Calu3 (cell line): ENCODE measurements at regions not wholly inside any gene's neighbourhood (a gene's known extent, or its start where the extent isn't known, plus 50 kb on each side); places are given as distances from the start of the nearest gene placed in this dataset.

Source experiments
- BruUV-seq: library from RNA; stranded (reverse); fragments of 400-500 nt; replicated peaks from 2 replicates; lab custom pipeline; 2021; lab: Mats Ljungman, UMichigan
- CTCF ChIA-PET: fragments of 300-600 bp; sonication (Branson Sonifier 250); formaldehyde crosslinking; loops from one replicate; lab custom pipeline; 2022; ENCODE audit warnings: antibody characterized with exemption; lab: Charles Lee
- DNase-seq: peaks from one replicate; pipeline ENCODE4 v3.0.0; 2022
- H3K27ac Mint-ChIP-seq: one replicate; pipeline ENCODE4 v1.8.0; 2022; ENCODE audit warnings: mixed read lengths; ENCODE audit not compliant: unreplicated experiment
- H3K27me3 Mint-ChIP-seq: one replicate; pipeline ENCODE4 v1.8.0; 2022; ENCODE audit warnings: mixed read lengths; ENCODE audit not compliant: unreplicated experiment
- H3K36me3 Mint-ChIP-seq: one replicate; pipeline ENCODE4 v1.8.0; 2022; ENCODE audit warnings: mild to moderate bottlenecking, moderate library complexity, mixed read lengths; ENCODE audit not compliant: insufficient read depth, unreplicated experiment
- H3K4me1 Mint-ChIP-seq: one replicate; pipeline ENCODE4 v1.8.0; 2022; ENCODE audit warnings: mild to moderate bottlenecking, low read depth, mixed read lengths; ENCODE audit not compliant: unreplicated experiment
- H3K4me3 Mint-ChIP-seq: one replicate; pipeline ENCODE4 v1.8.0; 2022; ENCODE audit warnings: mild to moderate bottlenecking, low read depth, moderate library complexity, mixed read lengths; ENCODE audit not compliant: unreplicated experiment
- H3K9me3 Mint-ChIP-seq: one replicate; pipeline ENCODE4 v1.8.0; 2022; ENCODE audit warnings: low read depth, mixed read lengths; ENCODE audit not compliant: unreplicated experiment
- CTCF ChIP-seq: fragments of 200-600 bp; IDR thresholded peaks from one replicate; pipeline ENCODE4 v1.8.0; 2022; ENCODE audit warnings: antibody characterized with exemption; ENCODE audit not compliant: unreplicated experiment
- intact Hi-C: fragments of 100-400 bp; cut with micrococcal nuclease; formaldehyde crosslinking; loops from one replicate; pipeline ENCODE4 v1.10.0; 2022; ENCODE audit not compliant: unreplicated experiment

GRCh38 chr21:35850542-35851103 lies 209.7 kb downstream of the SETD4 start:
- TF ChIP-seq CTCF: no peak
- no peak for DNase-seq
- intact Hi-C loops: loop anchor here (5.0 kb wide), 1 partner anchor 883 kb away; no protein-coding TSS in a partner anchor
- H3K4me3 Mint-ChIP-seq: no peak overlapping the region
- H3K4me1 Mint-ChIP-seq: no peaks in the 10 kb centered on the region
- BruUV-seq: no TSS peak
- H3K9me3 Mint-ChIP-seq: no peaks in the 10 kb centered on the region
- no peak overlapping the region for H3K27ac Mint-ChIP-seq
- H3K36me3 Mint-ChIP-seq: no peaks in the 10 kb centered on the region
- peaks cover 39% of the 10 kb centered on the region for H3K27me3 Mint-ChIP-seq
- CTCF ChIA-PET: interaction anchor here (0.6 kb wide), 1 partner anchor 177 kb away, joined by 3 read pairs; no protein-coding TSS in a partner anchor

- Mint-ChIP-seq H3K4me1 (no peaks in the 10 kb centered on the region), H3K9me3 (no peaks in the 10 kb centered on the region), H3K4me3 (no peak overlapping the region), H3K36me3 (no peaks in the 10 kb centered on the region), H3K27ac (no peak overlapping the region), H3K27me3 (peaks cover 45% of the 10 kb centered on the region)
- no TSS peak for BruUV-seq
- intact Hi-C loops: loop anchor here (5.0 kb wide), 1 partner anchor 883 kb away; no protein-coding TSS in a partner anchor
- no peak for TF ChIP-seq CTCF
- CTCF ChIA-PET: interaction anchor here (0.6 to 0.7 kb wide), 2 partner anchors 104 to 178 kb away, joined by 3 read pairs; no protein-coding TSS in a partner anchor
- DNase-seq: no peak
Measured at GRCh38 chr21:35850029-35850428, 210.3 kb downstream of the SETD4 start.

GRCh38 chr21:35849144-35849543 lies 211.2 kb downstream of the SETD4 start:
- CTCF ChIA-PET: interaction anchor here (0.6 kb wide), 1 partner anchor 534 kb away, joined by 4 read pairs; no protein-coding TSS in a partner anchor
- peaks cover 40% of the 10 kb centered on the region for H3K27me3 Mint-ChIP-seq
- no TSS peak for BruUV-seq

GRCh38 chr21:35843911-35844667 lies 216.2 kb downstream of the SETD4 start:
- no peak for TF ChIP-seq CTCF
- no peak overlapping the region for H3K4me3 Mint-ChIP-seq
- peaks cover 24% of the 10 kb centered on the region for H3K27me3 Mint-ChIP-seq
- CTCF ChIA-PET: no interaction called here
- no peak overlapping the region for H3K27ac Mint-ChIP-seq
- intact Hi-C loops: loop anchor here (5.0 to 10.0 kb wide), 2 partner anchors 167 to 439 kb away; no protein-coding TSS in a partner anchor
- H3K4me1 Mint-ChIP-seq: no peaks in the 10 kb centered on the region
- no TSS peak for BruUV-seq
- DNase-seq: no peak
- no peaks in the 10 kb centered on the region for H3K9me3 Mint-ChIP-seq
- no peaks in the 10 kb centered on the region for H3K36me3 Mint-ChIP-seq

More at GRCh38 chr21:35849144-35849543, 211.2 kb downstream of the SETD4 start:
- no peaks in the 10 kb centered on the region for H3K9me3 Mint-ChIP-seq
- H3K4me3 Mint-ChIP-seq: no peak overlapping the region
- no peaks in the 10 kb centered on the region for H3K36me3 Mint-ChIP-seq
- no peak overlapping the region for H3K27ac Mint-ChIP-seq
- intact Hi-C loops: loop anchor here (10.0 kb wide), 1 partner anchor 444 kb away; no protein-coding TSS in a partner anchor
- no peak for TF ChIP-seq CTCF
- no peaks in the 10 kb centered on the region for H3K4me1 Mint-ChIP-seq
- no peak for DNase-seq
